Upper lobe of right lung (tissue), 1 donor: ENCODE measurements at regions not wholly inside any gene's neighbourhood (a gene's known extent, or its start where the extent isn't known, plus 50 kb on each side); places are given as distances from the start of the nearest gene placed in this dataset.
"Not testable (repeated sequence)": the region's sequence is repeated elsewhere in the genome, so short reads cannot be mapped to it uniquely, and the experiment has no call there.

Source experiments
- ATAC-seq: fragments of 200-7000 bp; cut with Tn5 transposase; one replicate; pipeline ENCODE4 v1.9.1; 2020; ENCODE audit warnings: mild to moderate bottlenecking, moderate library complexity
- DNase-seq: peaks from one replicate; pipeline ENCODE4 v3.0.0-alpha.2; 2020
- H3K27ac ChIP-seq: fragments of 200-600 bp; one replicate; pipeline ENCODE4 v1.8.0; 2022
- H3K27me3 ChIP-seq: fragments of 200-600 bp; one replicate; pipeline ENCODE4 v1.8.0; 2022; ENCODE audit warnings: mild to moderate bottlenecking
- H3K36me3 ChIP-seq: fragments of 200-600 bp; one replicate; pipeline ENCODE4 v1.8.0; 2022
- H3K4me1 ChIP-seq: fragments of 200-600 bp; one replicate; pipeline ENCODE4 v1.8.0; 2022
- H3K4me3 ChIP-seq: fragments of 200-600 bp; one replicate; pipeline ENCODE4 v1.8.0; 2022; ENCODE audit warnings: mild to moderate bottlenecking
- H3K9me3 ChIP-seq: fragments of 200-600 bp; one replicate; pipeline ENCODE4 v1.8.0; 2022
- intact Hi-C: fragments of 100-400 bp; cut with DNase I; formaldehyde crosslinking; loops from one replicate; pipeline ENCODE4 v1.11.0; 2022
- TF ChIP-seq, protein P1 (sequence below): fragments of 200-600 bp; IDR thresholded peaks from one replicate; pipeline ENCODE4 v1.8.0; 2022; ENCODE audit warnings: antibody characterized with exemption
- donor health status: DM: no; HTN: yes; CAD: no; lungs with severe emphysema.

DNA sequence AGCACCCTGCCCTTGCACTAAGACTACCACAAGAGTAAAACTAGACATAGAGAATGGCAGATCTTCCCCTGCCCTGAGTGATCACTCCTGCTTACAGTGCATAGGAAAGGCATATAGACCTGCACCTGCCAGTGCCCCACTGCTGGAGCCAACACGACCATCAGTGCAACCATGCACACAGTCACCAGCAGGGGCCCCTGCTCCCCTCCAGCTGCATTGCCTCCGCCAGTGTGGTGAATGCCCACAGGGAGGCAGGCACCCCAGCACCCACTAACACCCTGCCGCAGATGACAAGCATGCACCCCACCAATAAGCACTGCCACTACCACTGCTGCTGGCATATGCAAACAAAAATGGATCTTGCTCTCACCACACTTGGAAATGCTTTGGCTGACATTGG lies 478.8 kb downstream of the ADCYAP1 start:
- Histone ChIP-seq H3K9me3 (peaks cover 6% of the 10 kb centered on the region), H3K27me3 (no peaks in the 10 kb centered on the region), H3K36me3 (no peaks in the 10 kb centered on the region), H3K4me1 (no peaks in the 10 kb centered on the region), H3K4me3 (no peak overlapping the region), H3K27ac (no peak overlapping the region)
- DNase-seq, result no peak
- ATAC-seq, result peak; percentile 31
- intact Hi-C loops, result no loop called here
- TF ChIP-seq, protein P1, sequence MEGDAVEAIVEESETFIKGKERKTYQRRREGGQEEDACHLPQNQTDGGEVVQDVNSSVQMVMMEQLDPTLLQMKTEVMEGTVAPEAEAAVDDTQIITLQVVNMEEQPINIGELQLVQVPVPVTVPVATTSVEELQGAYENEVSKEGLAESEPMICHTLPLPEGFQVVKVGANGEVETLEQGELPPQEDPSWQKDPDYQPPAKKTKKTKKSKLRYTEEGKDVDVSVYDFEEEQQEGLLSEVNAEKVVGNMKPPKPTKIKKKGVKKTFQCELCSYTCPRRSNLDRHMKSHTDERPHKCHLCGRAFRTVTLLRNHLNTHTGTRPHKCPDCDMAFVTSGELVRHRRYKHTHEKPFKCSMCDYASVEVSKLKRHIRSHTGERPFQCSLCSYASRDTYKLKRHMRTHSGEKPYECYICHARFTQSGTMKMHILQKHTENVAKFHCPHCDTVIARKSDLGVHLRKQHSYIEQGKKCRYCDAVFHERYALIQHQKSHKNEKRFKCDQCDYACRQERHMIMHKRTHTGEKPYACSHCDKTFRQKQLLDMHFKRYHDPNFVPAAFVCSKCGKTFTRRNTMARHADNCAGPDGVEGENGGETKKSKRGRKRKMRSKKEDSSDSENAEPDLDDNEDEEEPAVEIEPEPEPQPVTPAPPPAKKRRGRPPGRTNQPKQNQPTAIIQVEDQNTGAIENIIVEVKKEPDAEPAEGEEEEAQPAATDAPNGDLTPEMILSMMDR, result no peak

DNA sequence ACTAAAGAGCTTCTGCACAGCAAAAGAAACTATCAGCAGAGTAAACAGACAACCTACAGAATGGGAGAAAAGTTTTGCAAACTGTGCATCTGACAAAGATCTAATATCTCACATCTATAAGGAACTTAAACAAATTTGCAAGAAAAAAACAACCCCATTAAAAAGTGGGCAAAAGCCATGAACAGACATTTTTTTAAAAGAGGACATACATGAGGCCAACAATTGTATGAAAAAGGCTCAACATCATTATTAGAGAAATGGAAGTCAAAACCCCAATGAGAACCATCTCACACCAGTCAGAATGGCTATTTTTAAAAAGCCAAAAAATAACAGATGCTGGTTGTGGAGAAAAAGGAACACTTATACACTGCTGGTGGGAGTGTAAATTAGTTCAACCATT lies 483.8 kb downstream of the ADCYAP1 start:
- H3K36me3 ChIP-seq, H3K27ac ChIP-seq, intact Hi-C loops: not testable (repeated sequence)

DNA sequence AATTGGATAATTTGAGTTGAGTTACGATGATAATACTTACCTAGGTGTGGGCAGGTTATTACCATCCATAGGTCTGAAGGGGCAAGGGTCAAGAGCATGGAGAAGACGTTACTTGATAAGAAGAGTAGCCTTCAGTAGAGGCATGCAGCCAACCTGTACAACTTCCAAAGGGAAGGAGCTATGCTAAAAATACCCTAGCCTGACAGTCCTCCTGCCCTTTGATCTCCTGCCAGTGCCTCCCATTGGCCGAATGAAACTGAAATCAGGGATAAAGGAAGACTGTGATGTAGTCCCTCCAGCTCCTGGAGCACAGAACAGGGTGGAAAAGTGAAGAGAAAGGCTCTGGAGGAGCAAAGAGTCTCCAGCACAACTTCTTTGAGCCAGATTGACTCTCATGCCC lies 487.4 kb downstream of the ADCYAP1 start:
- ATAC-seq, result no peak
- no peaks in the 10 kb centered on the region for H3K27me3 ChIP-seq
- TF ChIP-seq, protein P1, result no peak
- H3K9me3 ChIP-seq, result no peaks in the 10 kb centered on the region
- H3K4me3 ChIP-seq, result no peak overlapping the region
- no peaks in the 10 kb centered on the region for H3K36me3 ChIP-seq
- intact Hi-C loops, result no loop called here
- H3K4me1 ChIP-seq, result no peaks in the 10 kb centered on the region
- no peak overlapping the region for H3K27ac ChIP-seq
- DNase-seq, result no peak

More for the DNA sequence above, 483.8 kb downstream of the ADCYAP1 start:
- not testable (repeated sequence) for DNase-seq, H3K9me3 ChIP-seq, H3K27me3 ChIP-seq, H3K4me1 ChIP-seq, H3K4me3 ChIP-seq, ATAC-seq

DNA sequence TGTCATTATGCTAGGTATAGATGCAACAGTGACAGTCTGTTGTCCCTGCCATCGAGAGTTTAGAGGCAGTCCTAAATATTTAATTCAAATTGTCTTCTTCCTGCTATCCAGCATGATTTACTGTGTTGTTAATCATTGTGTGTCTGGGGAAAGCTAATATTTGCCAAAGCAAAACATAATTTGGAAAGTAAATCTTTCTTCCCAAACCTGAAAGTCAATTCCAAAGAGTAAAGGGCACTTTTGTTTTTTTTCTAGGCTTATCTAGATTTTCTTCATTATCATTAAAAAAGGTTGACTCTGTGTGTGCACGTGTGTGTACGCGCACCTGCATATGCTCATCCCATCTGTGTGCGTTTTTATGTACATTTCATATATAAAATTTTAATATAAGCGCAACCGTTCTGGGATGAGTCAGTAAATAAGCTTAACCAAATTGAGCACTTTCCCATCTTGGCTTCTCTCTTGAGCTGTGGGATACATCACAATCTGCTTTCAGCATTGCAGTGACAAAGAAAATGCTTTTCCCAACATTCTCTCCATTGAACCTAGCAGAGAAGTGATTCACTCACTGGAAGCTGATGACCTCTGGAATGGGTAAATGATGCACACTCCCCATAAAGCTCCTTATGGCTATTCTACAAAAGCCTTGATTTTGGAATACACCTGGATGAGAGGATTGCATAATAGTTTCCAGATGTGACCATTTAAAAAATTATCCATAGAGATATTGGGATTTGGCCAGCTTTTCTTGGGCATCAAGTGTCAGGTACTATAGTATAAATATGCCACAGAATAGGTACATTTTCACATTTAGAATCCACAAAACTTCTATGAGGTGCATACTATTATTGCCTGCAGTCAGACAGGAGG lies 488.4 kb downstream of the ADCYAP1 start:
- Histone ChIP-seq H3K4me3 (no peak overlapping the region), H3K27ac (no peak overlapping the region), H3K9me3 (no peaks in the 10 kb centered on the region), H3K4me1 (no peaks in the 10 kb centered on the region), H3K36me3 (no peaks in the 10 kb centered on the region), H3K27me3 (no peaks in the 10 kb centered on the region)
- no peak for ATAC-seq
- no peak for DNase-seq
- intact Hi-C loops, result no loop called here
- TF ChIP-seq, protein P1, result no peak

DNA sequence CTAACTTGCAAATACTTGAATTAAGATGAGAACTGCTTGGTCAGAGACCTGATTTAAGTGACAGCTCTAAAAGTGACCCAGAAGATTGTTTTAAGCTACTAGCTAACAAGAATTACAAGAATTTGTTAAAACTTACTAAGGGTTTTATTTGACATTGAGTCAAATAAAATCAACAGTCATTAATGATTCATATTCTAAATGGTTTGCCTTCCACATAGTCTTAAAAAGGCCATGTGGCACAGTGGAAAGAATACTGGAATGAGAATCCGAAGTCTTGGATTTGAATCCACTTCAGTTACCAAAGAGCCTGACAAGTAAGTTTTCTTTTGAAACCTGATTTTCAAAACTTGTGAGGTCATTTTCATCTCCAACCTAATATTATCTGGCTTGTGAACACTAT lies 489.3 kb downstream of the ADCYAP1 start:
- no peak overlapping the region for H3K4me3 ChIP-seq
- H3K9me3 ChIP-seq, result no peaks in the 10 kb centered on the region
- intact Hi-C loops, result no loop called here
- H3K27me3 ChIP-seq, result no peaks in the 10 kb centered on the region
- H3K4me1 ChIP-seq, result no peaks in the 10 kb centered on the region
- DNase-seq (no peak), ATAC-seq (no peak)
- no peak overlapping the region for H3K27ac ChIP-seq
- no peaks in the 10 kb centered on the region for H3K36me3 ChIP-seq
- TF ChIP-seq, protein P1, result no peak

DNA sequence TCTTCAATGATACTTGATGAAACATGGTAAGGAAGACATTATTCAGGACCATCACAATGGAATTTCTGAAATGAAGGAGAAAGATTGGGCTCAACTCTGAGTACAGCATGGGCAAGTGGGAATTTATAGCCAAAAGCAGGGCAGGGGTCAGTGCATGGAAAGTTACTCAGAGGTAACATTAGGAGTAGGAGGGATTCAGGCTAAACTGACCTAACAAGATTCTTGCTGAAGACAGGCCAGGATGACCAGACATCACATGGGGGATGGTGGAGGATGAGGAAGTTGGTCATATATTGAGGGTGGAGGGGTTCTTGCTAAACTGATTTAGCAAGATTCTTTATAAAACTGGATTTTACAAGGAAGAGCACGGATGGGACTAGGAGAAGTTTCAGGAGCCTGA lies 489.8 kb downstream of the ADCYAP1 start:
- ATAC-seq (no peak), DNase-seq (no peak)
- Histone ChIP-seq H3K9me3 (no peaks in the 10 kb centered on the region), H3K27me3 (no peaks in the 10 kb centered on the region), H3K36me3 (no peaks in the 10 kb centered on the region), H3K4me1 (no peaks in the 10 kb centered on the region), H3K4me3 (no peak overlapping the region), H3K27ac (no peak overlapping the region)
- intact Hi-C loops, result no loop called here
- TF ChIP-seq, protein P1, result no peak
